H9 (cell line): ENCODE measurements at regions not wholly inside any gene's neighbourhood (a gene's known extent, or its start where the extent isn't known, plus 50 kb on each side); places are given as distances from the start of the nearest gene placed in this dataset.

Experiments
- DNase-seq: peaks from one replicate; pipeline ENCODE4 v3.0.0-alpha.2; 2017
- H2AFZ ChIP-seq: one replicate; pipeline ENCODE4 v1.6.1; 2013; ENCODE audit warnings: mild to moderate bottlenecking, low read length, control low read depth, moderate library complexity
- H2AK5ac ChIP-seq: 2 replicates; pipeline ENCODE4 v1.6.1; 2013; ENCODE audit warnings: low read length, control low read depth, mixed read lengths; ENCODE audit not compliant: insufficient read length
- H2BK120ac ChIP-seq: one replicate; pipeline ENCODE4 v1.6.1; 2013; ENCODE audit warnings: low read depth, mild to moderate bottlenecking, low read length, control low read depth, inconsistent platforms; ENCODE audit not compliant: poor library complexity, severe bottlenecking
- H2BK12ac ChIP-seq: 2 replicates; pipeline ENCODE4 v1.6.1; 2013; ENCODE audit warnings: low read length, control low read depth, mixed read lengths, low read depth; ENCODE audit not compliant: insufficient read length
- H2BK15ac ChIP-seq: 2 replicates; pipeline ENCODE4 v1.6.1; 2013; ENCODE audit warnings: low read depth, low read length, control low read depth
- H2BK20ac ChIP-seq: one replicate; pipeline ENCODE4 v1.6.1; 2013; ENCODE audit warnings: low read depth, mild to moderate bottlenecking, low read length, control low read depth, inconsistent platforms; ENCODE audit not compliant: poor library complexity, severe bottlenecking
- H2BK5ac ChIP-seq: 2 replicates; pipeline ENCODE4 v1.6.1; 2013; ENCODE audit warnings: low read length, control low read depth, mixed read lengths; ENCODE audit not compliant: insufficient read length
- H3K14ac ChIP-seq: 2 replicates; pipeline ENCODE4 v1.6.1; 2013; ENCODE audit warnings: low read length, control low read depth; ENCODE audit not compliant: insufficient read depth
- H3K18ac ChIP-seq: 2 replicates; pipeline ENCODE4 v1.6.1; 2013; ENCODE audit warnings: low read depth, mild to moderate bottlenecking, mixed read lengths, low read length, control low read depth; ENCODE audit not compliant: insufficient read length
- H3K23ac ChIP-seq: 2 replicates; pipeline ENCODE4 v1.6.1; 2013; ENCODE audit warnings: low read length, control low read depth, mixed read lengths, low read depth; ENCODE audit not compliant: insufficient read length
- H3K23me2 ChIP-seq: 2 replicates; pipeline ENCODE4 v1.6.1; 2013; ENCODE audit warnings: low read depth, mild to moderate bottlenecking, mixed read lengths, low read length, control low read depth; ENCODE audit not compliant: insufficient read length, poor library complexity, severe bottlenecking
- H3K27ac ChIP-seq: 2 replicates; pipeline ENCODE4 v1.5.1; 2013; ENCODE audit warnings: low read length, control low read depth, mixed read lengths, low read depth; ENCODE audit not compliant: insufficient read length
- H3K27me3 ChIP-seq: 2 replicates; pipeline ENCODE4 v1.6.1; 2013; ENCODE audit warnings: low read length, control low read depth, inconsistent platforms; ENCODE audit not compliant: insufficient read depth
- H3K4ac ChIP-seq: 2 replicates; pipeline ENCODE4 v1.6.1; 2013; ENCODE audit warnings: low read depth, mild to moderate bottlenecking, control low read depth, inconsistent platforms, low read length, moderate library complexity
- H3K4me1 ChIP-seq: 2 replicates; pipeline ENCODE4 v1.6.1; 2013; ENCODE audit warnings: low read length, control low read depth, inconsistent platforms; ENCODE audit not compliant: insufficient read depth
- H3K4me2 ChIP-seq: 2 replicates; pipeline ENCODE4 v1.6.1; 2013; ENCODE audit warnings: low read length, control low read depth, mixed read lengths; ENCODE audit not compliant: insufficient read length, insufficient read depth
- H3K56ac ChIP-seq: 2 replicates; pipeline ENCODE4 v1.6.1; 2013; ENCODE audit warnings: low read depth, mild to moderate bottlenecking, mixed read lengths, low read length, control low read depth; ENCODE audit not compliant: insufficient read length
- H3K79me1 ChIP-seq: 2 replicates; pipeline ENCODE4 v1.6.1; 2013; ENCODE audit warnings: low read depth, mild to moderate bottlenecking, moderate library complexity, low read length, control low read depth, inconsistent platforms; ENCODE audit not compliant: insufficient read depth, poor library complexity, severe bottlenecking
- H3K79me2 ChIP-seq: 2 replicates; pipeline ENCODE4 v1.6.1; 2013; ENCODE audit warnings: low read length, control low read depth, inconsistent platforms; ENCODE audit not compliant: insufficient read depth
- H3K9ac ChIP-seq: 2 replicates; pipeline ENCODE4 v1.6.1; 2013; ENCODE audit warnings: low read length, control low read depth, mixed read lengths; ENCODE audit not compliant: insufficient read length; ENCODE audit errors: extremely low read depth
- H3K9me3 ChIP-seq: one replicate; pipeline ENCODE4 v1.6.1; 2013; ENCODE audit warnings: low read depth, low read length, inconsistent platforms; ENCODE audit not compliant: control insufficient read depth
- H3T11ph ChIP-seq: one replicate; pipeline ENCODE4 v1.6.1; 2013; ENCODE audit warnings: mild to moderate bottlenecking, low read length, control low read depth, inconsistent platforms
- H4K20me1 ChIP-seq: one replicate; pipeline ENCODE4 v1.6.1; 2013; ENCODE audit not compliant: control insufficient read depth, insufficient read length, insufficient read depth
- H4K5ac ChIP-seq: 2 replicates; pipeline ENCODE4 v1.6.1; 2013; ENCODE audit warnings: low read depth, mild to moderate bottlenecking, mixed read lengths, low read length, control low read depth; ENCODE audit not compliant: insufficient read length
- H4K8ac ChIP-seq: replicated peaks from 2 replicates; pipeline ENCODE4 v1.6.1; 2013; ENCODE audit warnings: low read length, control low read depth, mixed read lengths, low read depth; ENCODE audit not compliant: insufficient read length
- H4K91ac ChIP-seq: 2 replicates; pipeline ENCODE4 v1.6.1; 2013; ENCODE audit warnings: low read depth, mild to moderate bottlenecking, moderate library complexity, mixed read lengths, low read length, control low read depth; ENCODE audit not compliant: insufficient read length
- H3K27ac Mint-ChIP-seq, 3 experiments: 2 replicates in 2 of 3; 3 replicates in 1 of 3; pipeline ENCODE4 v1.8.0; 2020 to 2021; ENCODE audit warnings: mixed read lengths in 3 of 3, mild to moderate bottlenecking in 1 of 3, moderate library complexity in 1 of 3
- H3K27me3 Mint-ChIP-seq: 2 replicates; pipeline ENCODE4 v1.8.0; 2021; ENCODE audit warnings: low read depth, mild to moderate bottlenecking, moderate library complexity, mixed read lengths
- H3K36me3 Mint-ChIP-seq, 3 experiments: 2 replicates in 2 of 3; 3 replicates in 1 of 3; pipeline ENCODE4 v1.8.0; 2020 to 2021; ENCODE audit warnings: low read depth in 3 of 3, mixed read lengths in 3 of 3; ENCODE audit not compliant: insufficient read depth in 1 of 3
- H3K4me1 Mint-ChIP-seq, 2 experiments: 2 replicates each; pipeline ENCODE4 v1.8.0; 2020; ENCODE audit warnings: mixed read lengths in 2 of 2
- H3K4me3 Mint-ChIP-seq, 2 experiments: 2 replicates in 1 of 2; 3 replicates in 1 of 2; pipeline ENCODE4 v1.8.0; 2020 to 2021; ENCODE audit warnings: mild to moderate bottlenecking in 2 of 2, mixed read lengths in 2 of 2, moderate library complexity in 1 of 2
- H3K9me3 Mint-ChIP-seq, 2 experiments: 2 replicates in 1 of 2; 3 replicates in 1 of 2; pipeline ENCODE4 v1.8.0; 2020; ENCODE audit warnings: mild to moderate bottlenecking in 2 of 2, mixed read lengths in 2 of 2, moderate library complexity in 1 of 2
- WGBS: extraction: QIAGEN DNeasy Blood & Tissue Kit; methylation state at CpG from one replicate; pipeline ENCODE4 v1.1.7; 2013; ENCODE audit warnings: missing lambda C conversion rate, low lambda C conversion rate, mixed read lengths; ENCODE audit not compliant: insufficient read length; ENCODE audit errors: extremely low coverage; 5-methylcytosine and 5-hydroxymethylcytosine counted together
- TF ChIP-seq, protein P1 (sequence below): fragments of 200-600 bp; sonication (generic); conservative IDR thresholded peaks from 3 replicates; pipeline ENCODE4 v1.8.0; 2021; ENCODE audit warnings: antibody characterized with exemption, mild to moderate bottlenecking

DNA sequence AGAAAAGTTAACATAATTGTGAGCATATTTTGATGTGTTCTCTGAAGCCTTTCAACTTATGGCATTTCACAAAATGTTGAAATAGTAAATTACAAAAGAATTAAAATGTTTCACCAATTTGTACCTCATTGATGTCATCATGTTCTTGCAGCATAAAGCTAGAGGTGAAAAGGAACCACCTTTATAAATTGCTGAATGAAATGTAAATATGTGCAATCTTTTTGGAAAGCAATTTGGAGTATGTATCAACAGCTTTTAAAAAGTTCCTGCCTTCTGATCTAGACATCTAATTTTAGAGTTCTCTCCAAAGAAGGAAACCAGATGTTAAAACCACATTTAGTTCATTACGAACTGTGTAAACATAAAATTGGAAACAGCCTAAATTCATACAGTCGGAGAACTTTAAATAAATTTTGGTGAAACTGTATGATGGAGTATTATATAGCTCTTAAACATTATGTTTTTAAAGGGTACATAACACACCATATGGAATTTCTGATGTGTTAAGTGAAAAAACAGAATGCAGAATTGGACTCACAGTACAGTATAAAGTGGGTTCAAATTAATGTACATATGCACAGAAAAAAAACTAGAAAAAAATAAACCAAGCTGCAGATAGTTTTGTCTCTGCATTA lies 311.2 kb upstream of the NAALADL2 start:
- H2AFZ ChIP-seq = no peak overlapping the region
- no peaks in the 10 kb centered on the region for H3K27me3 Mint-ChIP-seq
- no peak overlapping the region for H3K4ac ChIP-seq
- no peaks in the 10 kb centered on the region; a peak in 1 of 5 replicates for H3K9me3 Mint-ChIP-seq
- H2BK5ac ChIP-seq = no peak overlapping the region
- no peaks in the 10 kb centered on the region for H3K4me1 ChIP-seq
- no peaks in the 10 kb centered on the region for H4K20me1 ChIP-seq
- no peak overlapping the region for H4K5ac ChIP-seq
- H3K14ac ChIP-seq = no peak overlapping the region
- DNase-seq = no peak
- no peaks in the 10 kb centered on the region for H3K79me1 ChIP-seq
- H4K91ac ChIP-seq = no peak overlapping the region
- H3K36me3 Mint-ChIP-seq = peaks cover 0 to 15% (median 3%) of the 10 kb centered on the region in 3 experiments; a peak in 5 of 7 replicates
- no peaks in the 10 kb centered on the region for H3K23me2 ChIP-seq
- no peak overlapping the region for H2BK12ac ChIP-seq
- no peak overlapping the region for H2BK15ac ChIP-seq
- H3K4me2 ChIP-seq = no peak overlapping the region
- no peak overlapping the region for H3K4me3 Mint-ChIP-seq
- no peak overlapping the region for H3T11ph ChIP-seq
- H3K56ac ChIP-seq = no peak overlapping the region
- H3K23ac ChIP-seq = no peak overlapping the region
- no peak overlapping the region for H3K27ac Mint-ChIP-seq
- peaks cover 2% of the 10 kb centered on the region in 2 experiments; a peak in 2 of 4 replicates for H3K4me1 Mint-ChIP-seq
- H3K27me3 ChIP-seq = no peaks in the 10 kb centered on the region
- no peak overlapping the region for H2BK20ac ChIP-seq
- no peak overlapping the region for H3K18ac ChIP-seq
- no peak overlapping the region for H2AK5ac ChIP-seq
- no peak overlapping the region for H2BK120ac ChIP-seq
- no peaks in the 10 kb centered on the region for H3K9me3 ChIP-seq
- no peak overlapping the region for H4K8ac ChIP-seq
- TF ChIP-seq, protein P1, sequence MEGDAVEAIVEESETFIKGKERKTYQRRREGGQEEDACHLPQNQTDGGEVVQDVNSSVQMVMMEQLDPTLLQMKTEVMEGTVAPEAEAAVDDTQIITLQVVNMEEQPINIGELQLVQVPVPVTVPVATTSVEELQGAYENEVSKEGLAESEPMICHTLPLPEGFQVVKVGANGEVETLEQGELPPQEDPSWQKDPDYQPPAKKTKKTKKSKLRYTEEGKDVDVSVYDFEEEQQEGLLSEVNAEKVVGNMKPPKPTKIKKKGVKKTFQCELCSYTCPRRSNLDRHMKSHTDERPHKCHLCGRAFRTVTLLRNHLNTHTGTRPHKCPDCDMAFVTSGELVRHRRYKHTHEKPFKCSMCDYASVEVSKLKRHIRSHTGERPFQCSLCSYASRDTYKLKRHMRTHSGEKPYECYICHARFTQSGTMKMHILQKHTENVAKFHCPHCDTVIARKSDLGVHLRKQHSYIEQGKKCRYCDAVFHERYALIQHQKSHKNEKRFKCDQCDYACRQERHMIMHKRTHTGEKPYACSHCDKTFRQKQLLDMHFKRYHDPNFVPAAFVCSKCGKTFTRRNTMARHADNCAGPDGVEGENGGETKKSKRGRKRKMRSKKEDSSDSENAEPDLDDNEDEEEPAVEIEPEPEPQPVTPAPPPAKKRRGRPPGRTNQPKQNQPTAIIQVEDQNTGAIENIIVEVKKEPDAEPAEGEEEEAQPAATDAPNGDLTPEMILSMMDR = no peak
- no peak overlapping the region for H3K27ac ChIP-seq
- no CpG with 5 or more reads among the region's 2 CpGs for WGBS
- H3K79me2 ChIP-seq = no peaks in the 10 kb centered on the region
- H3K9ac ChIP-seq = no peak overlapping the region
